Trophoblast cell (in vitro differentiated cells and primary cell): ENCODE measurements at regions not wholly inside any gene's neighbourhood (a gene's known extent, or its start where the extent isn't known, plus 50 kb on each side); places are given as distances from the start of the nearest gene placed in this dataset.
A peak's percentile ranks its signal among the peaks of the same experiment; 100 is the strongest.

Experiments used
- DNase-seq, 2 donors: peaks; one replicate each; pipeline ENCODE4 v3.0.0-alpha.2; 2016
- H2AFZ ChIP-seq: 2 replicates; pipeline ENCODE4 v1.6.1; 2013; ENCODE audit warnings: low read length, moderate library complexity, mild to moderate bottlenecking; ENCODE audit not compliant: insufficient read depth, poor library complexity
- H2AK5ac ChIP-seq: 2 replicates; pipeline ENCODE4 v1.6.1; 2013; ENCODE audit warnings: mild to moderate bottlenecking, low read length
- H2BK120ac ChIP-seq: 2 replicates; pipeline ENCODE4 v1.6.1; 2013; ENCODE audit warnings: low read length, mild to moderate bottlenecking, moderate library complexity; ENCODE audit not compliant: insufficient read depth, poor library complexity
- H2BK12ac ChIP-seq: 2 replicates; pipeline ENCODE4 v1.6.1; 2013; ENCODE audit warnings: mild to moderate bottlenecking, low read length, moderate library complexity
- H2BK5ac ChIP-seq: 2 replicates; pipeline ENCODE4 v1.6.1; 2013; ENCODE audit warnings: low read length, low read depth, moderate library complexity, mild to moderate bottlenecking; ENCODE audit not compliant: poor library complexity
- H3K14ac ChIP-seq: 2 replicates; pipeline ENCODE4 v1.6.1; 2013; ENCODE audit warnings: mild to moderate bottlenecking, low read length
- H3K18ac ChIP-seq: 2 replicates; pipeline ENCODE4 v1.6.1; 2013; ENCODE audit warnings: mild to moderate bottlenecking, low read length
- H3K23ac ChIP-seq: 2 replicates; pipeline ENCODE4 v1.6.1; 2013; ENCODE audit warnings: low read length
- H3K27ac ChIP-seq: 2 replicates; pipeline ENCODE4 v1.5.1; 2013; ENCODE audit warnings: low read depth, mild to moderate bottlenecking, inconsistent platforms, low read length, moderate library complexity
- H3K27me3 ChIP-seq: 2 replicates; pipeline ENCODE4 v1.6.1; 2013; ENCODE audit warnings: inconsistent platforms, mild to moderate bottlenecking, low read length, moderate library complexity; ENCODE audit not compliant: insufficient read depth
- H3K36me3 ChIP-seq, 2 experiments: 1 replicate in 1 of 2; 2 replicates in 1 of 2; pipeline ENCODE4 v1.6.1; 2013; ENCODE audit warnings: low read length in 2 of 2, mild to moderate bottlenecking in 2 of 2, moderate library complexity in 1 of 2; ENCODE audit not compliant: insufficient read depth in 2 of 2, control insufficient read depth in 1 of 2
- H3K4ac ChIP-seq: 2 replicates; pipeline ENCODE4 v1.6.1; 2013; ENCODE audit warnings: low read depth, mild to moderate bottlenecking, low read length, moderate library complexity
- H3K4me1 ChIP-seq, 2 experiments: 1 replicate in 1 of 2; 2 replicates in 1 of 2; pipeline ENCODE4 v1.6.1; 2013; ENCODE audit warnings: low read length in 2 of 2, mild to moderate bottlenecking in 2 of 2, moderate library complexity in 1 of 2; ENCODE audit not compliant: insufficient read depth in 2 of 2, control insufficient read depth in 1 of 2
- H3K4me2 ChIP-seq: 2 replicates; pipeline ENCODE4 v1.6.1; 2013; ENCODE audit warnings: inconsistent platforms, mild to moderate bottlenecking, low read length, moderate library complexity
- H3K4me3 ChIP-seq: 2 replicates; pipeline ENCODE4 v1.5.1; 2013; ENCODE audit warnings: mild to moderate bottlenecking, low read depth, low read length, inconsistent platforms
- H3K79me1 ChIP-seq: one replicate; pipeline ENCODE4 v1.6.1; 2013; ENCODE audit warnings: low read length
- H3K79me2 ChIP-seq: 2 replicates; pipeline ENCODE4 v1.6.1; 2013; ENCODE audit warnings: low read length, mild to moderate bottlenecking; ENCODE audit not compliant: control insufficient read depth, insufficient read depth, poor library complexity
- H3K9ac ChIP-seq: 2 replicates; pipeline ENCODE4 v1.6.1; 2013; ENCODE audit warnings: mild to moderate bottlenecking, low read length
- H3K9me3 ChIP-seq: 2 replicates; pipeline ENCODE4 v1.6.1; 2013; ENCODE audit warnings: low read depth, mild to moderate bottlenecking, control low read depth, inconsistent platforms, low read length; ENCODE audit not compliant: insufficient read depth
- H4K12ac ChIP-seq: 2 replicates; pipeline ENCODE4 v1.6.1; 2013; ENCODE audit warnings: low read depth, mild to moderate bottlenecking, low read length, moderate library complexity
- H4K8ac ChIP-seq: 2 replicates; pipeline ENCODE4 v1.6.1; 2013; ENCODE audit warnings: low read depth, mild to moderate bottlenecking, low read length, moderate library complexity
- H4K91ac ChIP-seq: one replicate; pipeline ENCODE4 v1.6.1; 2013; ENCODE audit warnings: low read depth, mild to moderate bottlenecking, low read length, moderate library complexity
- WGBS: extraction: QIAGEN DNeasy Blood & Tissue Kit; methylation state at CpG from one replicate; pipeline ENCODE4 v1.1.7; 2013; ENCODE audit warnings: missing lambda C conversion rate; ENCODE audit not compliant: insufficient read length, insufficient coverage; ENCODE audit errors: extremely low coverage; 5-methylcytosine and 5-hydroxymethylcytosine counted together

DNA sequence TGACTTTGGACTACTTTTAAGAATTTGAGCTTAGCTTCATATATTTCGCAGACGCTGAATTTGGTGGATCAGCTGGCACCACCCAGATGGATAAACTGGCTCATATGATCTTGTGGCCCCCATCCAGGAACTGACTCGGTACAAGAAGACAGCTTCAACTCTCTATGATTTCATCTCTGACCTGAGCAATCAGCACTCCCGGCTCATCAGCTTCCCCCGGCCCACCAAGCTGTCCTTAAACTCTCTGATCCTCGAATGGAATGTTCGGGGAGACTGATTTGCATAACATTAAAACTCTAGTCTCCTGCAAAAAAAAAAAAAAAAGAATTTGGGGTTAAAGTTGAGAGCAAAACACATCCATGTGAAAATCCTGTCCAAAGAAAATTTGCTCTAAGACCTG lies 71.4 kb upstream of the IRS2 start:
- no peak overlapping the region for H3K27ac ChIP-seq
- H3K4ac ChIP-seq = no peak overlapping the region
- no peak overlapping the region for H2BK120ac ChIP-seq
- H2BK5ac ChIP-seq = no peak overlapping the region
- H3K9me3 ChIP-seq = no peaks in the 10 kb centered on the region
- WGBS = no CpG with 5 or more reads among the region's 7 CpGs
- H3K14ac ChIP-seq = no peak overlapping the region
- H3K18ac ChIP-seq = no peak overlapping the region
- H2BK12ac ChIP-seq = no peak overlapping the region
- H3K4me2 ChIP-seq = no peak overlapping the region
- H4K12ac ChIP-seq = no peak overlapping the region
- H2AFZ ChIP-seq = no peak overlapping the region
- peaks cover 0 to 6% of the 10 kb centered on the region in 2 experiments for H3K4me1 ChIP-seq
- no peak overlapping the region for H4K91ac ChIP-seq
- H3K79me2 ChIP-seq = no peaks in the 10 kb centered on the region
- H2AK5ac ChIP-seq = no peak overlapping the region
- no peak overlapping the region for H3K23ac ChIP-seq
- H3K79me1 ChIP-seq = no peaks in the 10 kb centered on the region
- H3K4me3 ChIP-seq = no peak overlapping the region
- no peak for DNase-seq
- no peaks in the 10 kb centered on the region for H3K36me3 ChIP-seq
- H3K27me3 ChIP-seq = no peaks in the 10 kb centered on the region
- H3K9ac ChIP-seq = no peak overlapping the region
- no peak overlapping the region for H4K8ac ChIP-seq

DNA sequence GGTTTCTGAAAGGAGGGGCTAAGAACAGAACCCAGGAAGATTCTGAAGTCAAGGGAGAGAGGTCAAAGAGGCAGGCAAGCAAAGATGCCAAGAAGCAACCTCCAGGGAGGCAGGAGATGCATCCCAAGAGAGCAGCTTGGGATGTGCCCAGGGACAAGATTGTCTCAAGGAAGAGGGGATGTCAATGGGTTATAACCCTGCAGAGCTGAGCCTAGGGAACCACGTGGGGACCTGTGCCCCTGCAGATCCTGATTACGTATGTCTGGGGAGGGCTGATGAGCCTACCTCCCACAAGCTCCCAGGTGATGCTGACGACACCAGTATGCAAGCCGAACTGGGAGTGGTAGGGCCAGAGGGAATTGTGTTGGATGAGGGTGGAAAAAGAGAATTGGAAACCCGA lies 70.9 kb upstream of the IRS2 start:
- Histone ChIP-seq H3K9me3 (no peaks in the 10 kb centered on the region), H3K14ac (no peak overlapping the region), H3K36me3 (no peaks in the 10 kb centered on the region), H3K27ac (no peak overlapping the region), H3K79me1 (no peaks in the 10 kb centered on the region), H3K4ac (no peak overlapping the region), H2BK12ac (no peak overlapping the region), H4K12ac (no peak overlapping the region), H2BK120ac (no peak overlapping the region), H3K4me1 (peaks cover 0 to 3% of the 10 kb centered on the region in 2 experiments), H4K91ac (no peak overlapping the region), H3K9ac (no peak overlapping the region), H3K79me2 (no peaks in the 10 kb centered on the region), H3K4me3 (no peak overlapping the region), H2AK5ac (no peak overlapping the region), H3K27me3 (no peaks in the 10 kb centered on the region), H2BK5ac (no peak overlapping the region), H3K18ac (no peak overlapping the region), H4K8ac (no peak overlapping the region), H3K4me2 (no peak overlapping the region), H3K23ac (no peak overlapping the region), H2AFZ (no peak overlapping the region)
- WGBS = no CpG with 5 or more reads among the region's 5 CpGs
- peak in 1 of 2 donors; percentile 38 for DNase-seq

DNA sequence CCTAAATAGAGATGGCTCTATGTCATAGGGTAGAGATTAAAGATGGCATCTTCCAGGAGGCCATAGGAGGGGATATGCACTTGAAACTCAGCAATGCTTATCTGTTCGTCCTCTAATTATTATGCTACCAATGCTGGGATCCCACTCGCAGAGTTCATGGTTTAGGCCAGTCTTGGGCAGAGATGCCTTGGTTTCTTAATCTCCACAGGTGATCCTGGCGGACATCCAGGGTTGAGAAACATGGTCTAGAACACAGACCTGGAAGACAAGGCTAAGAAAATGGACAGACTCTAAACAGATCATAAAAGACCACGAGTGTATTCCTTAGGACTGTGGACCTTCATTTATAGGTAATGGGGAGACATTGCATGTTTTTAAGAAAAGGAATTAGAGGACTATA lies 70.0 kb upstream of the IRS2 start:
- Histone ChIP-seq H3K14ac (no peak overlapping the region), H3K9ac (no peak overlapping the region), H3K9me3 (no peaks in the 10 kb centered on the region), H3K36me3 (no peaks in the 10 kb centered on the region), H3K79me2 (no peaks in the 10 kb centered on the region), H3K4me3 (no peak overlapping the region), H3K27me3 (no peaks in the 10 kb centered on the region), H3K27ac (no peak overlapping the region), H4K8ac (no peak overlapping the region), H4K12ac (no peak overlapping the region), H3K18ac (no peak overlapping the region), H3K79me1 (no peaks in the 10 kb centered on the region), H2AFZ (no peak overlapping the region), H3K23ac (no peak overlapping the region), H2BK5ac (no peak overlapping the region), H2BK120ac (no peak overlapping the region), H3K4me2 (no peak overlapping the region), H2BK12ac (no peak overlapping the region), H3K4me1 (no peaks in the 10 kb centered on the region), H3K4ac (no peak overlapping the region), H4K91ac (no peak overlapping the region), H2AK5ac (no peak overlapping the region)
- no peak for DNase-seq
- WGBS = no CpG with 5 or more reads among the region's 4 CpGs

DNA sequence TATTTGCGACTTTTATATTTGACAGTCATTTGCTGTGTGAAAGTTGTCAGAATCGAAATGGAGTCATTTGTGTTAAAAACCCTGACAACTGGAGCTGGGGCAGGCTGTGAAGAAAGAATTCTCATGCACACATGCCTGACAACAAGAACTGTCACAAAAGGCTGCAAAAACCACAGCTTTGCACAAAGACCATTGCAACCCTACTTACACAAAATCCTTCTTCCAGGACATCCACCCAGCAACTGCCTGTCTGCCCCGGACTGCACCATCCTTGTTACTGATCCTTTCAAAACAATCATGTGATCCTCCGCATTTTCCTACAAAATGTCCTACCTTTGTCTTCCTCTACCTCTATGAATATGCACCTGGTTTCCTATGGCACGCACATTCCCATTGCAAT lies 66.8 kb upstream of the IRS2 start:
- no CpG with 5 or more reads among the region's 5 CpGs for WGBS
- H3K4me3 ChIP-seq = no peak overlapping the region
- no peak overlapping the region for H3K18ac ChIP-seq
- no peaks in the 10 kb centered on the region for H3K79me2 ChIP-seq
- peak overlapping the region; percentile 15 for H3K23ac ChIP-seq
- H2BK120ac ChIP-seq = no peak overlapping the region
- no peaks in the 10 kb centered on the region for H3K36me3 ChIP-seq
- no peaks in the 10 kb centered on the region for H3K9me3 ChIP-seq
- no peak overlapping the region for H4K91ac ChIP-seq
- no peak overlapping the region for H3K4ac ChIP-seq
- no peak overlapping the region for H3K9ac ChIP-seq
- H4K8ac ChIP-seq = no peak overlapping the region
- H3K14ac ChIP-seq = no peak overlapping the region
- H3K27me3 ChIP-seq = no peaks in the 10 kb centered on the region
- no peak overlapping the region for H2AFZ ChIP-seq
- no peaks in the 10 kb centered on the region for H3K79me1 ChIP-seq
- no peak overlapping the region for H2BK5ac ChIP-seq
- no peaks in the 10 kb centered on the region for H3K4me1 ChIP-seq
- H3K4me2 ChIP-seq = no peak overlapping the region
- DNase-seq = peak in 1 of 2 donors; percentile 18
- no peak overlapping the region for H3K27ac ChIP-seq
- H2BK12ac ChIP-seq = no peak overlapping the region
- H2AK5ac ChIP-seq = no peak overlapping the region
- H4K12ac ChIP-seq = no peak overlapping the region
